Suprapubic skin (tissue), 4 donors: ENCODE measurements at regions not wholly inside any gene's neighbourhood (a gene's known extent, or its start where the extent isn't known, plus 50 kb on each side); places are given as distances from the start of the nearest gene placed in this dataset.

Source experiments
- DNase-seq, 2 donors: peaks; one replicate each; pipeline ENCODE4 v3.0.0-alpha.2; 2019; ENCODE audit warnings: low spot score in 2 of 2
- H3K27ac ChIP-seq: fragments of 200-600 bp; sonication (generic); one replicate; pipeline ENCODE4 v1.5.1; 2019
- H3K27me3 ChIP-seq: fragments of 200-600 bp; sonication (generic); one replicate; pipeline ENCODE4 v1.5.1; 2019
- H3K36me3 ChIP-seq: fragments of 200-600 bp; sonication (generic); one replicate; pipeline ENCODE4 v1.5.1; 2019
- H3K4me1 ChIP-seq: fragments of 200-600 bp; sonication (generic); one replicate; pipeline ENCODE4 v1.5.1; 2019
- H3K4me3 ChIP-seq: fragments of 200-600 bp; sonication (generic); one replicate; pipeline ENCODE4 v1.5.1; 2019; ENCODE audit warnings: mild to moderate bottlenecking
- H3K9me3 ChIP-seq: fragments of 200-600 bp; sonication (generic); one replicate; pipeline ENCODE4 v1.5.1; 2019
- CTCF ChIP-seq, 2 donors: fragments of 200-600 bp in 1 of 2; fragments of 450-650 bp in 1 of 2; sonication (generic) in 1 of 2; IDR thresholded peaks; one replicate each; pipeline ENCODE4 v1.5.1; 2016 to 2019; ENCODE audit warnings: antibody characterized with exemption in 2 of 2, mild to moderate bottlenecking in 1 of 2, moderate library complexity in 1 of 2
- EP300 ChIP-seq: sonication (generic); formaldehyde crosslinking; IDR thresholded peaks from one replicate; pipeline ENCODE4 v1.6.1; 2017; ENCODE audit warnings: antibody characterized with exemption
- POLR2A ChIP-seq, 2 donors: fragments of 450-650 bp; IDR thresholded peaks; one replicate each; pipeline ENCODE4 v1.6.1; 2017; ENCODE audit warnings: antibody characterized with exemption in 2 of 2, mild to moderate bottlenecking in 2 of 2, moderate library complexity in 2 of 2
- POLR2AphosphoS5 ChIP-seq, 3 donors: sonication (generic); formaldehyde crosslinking; IDR thresholded peaks; one replicate each; pipeline ENCODE4 v1.6.1; 2017; ENCODE audit warnings: antibody characterized with exemption in 3 of 3
- WGBS: methylation state at CpG from one replicate; pipeline ENCODE4 v1.1.5; 2018; 5-methylcytosine and 5-hydroxymethylcytosine counted together

- 86% methylated on average over 3 of the region's 3 CpGs for WGBS
Observed at GRCh38 chr3:145144361-145144760, 1016.6 kb downstream of the PLOD2 start.

GRCh38 chr3:145145461-145145860 is 1015.5 kb downstream of the PLOD2 start:
- Histone ChIP-seq H3K36me3 (no peaks in the 10 kb centered on the region), H3K4me3 (no peak overlapping the region), H3K27ac (no peak overlapping the region), H3K4me1 (no peaks in the 10 kb centered on the region), H3K9me3 (no peaks in the 10 kb centered on the region), H3K27me3 (no peaks in the 10 kb centered on the region)
- no peak for DNase-seq
- WGBS: 52% methylated on average over 1 of the region's 1 CpG
- TF ChIP-seq POLR2A (IDR thresholded peaks at IDR 0.05) (no peak), EP300 (no peak), CTCF (IDR thresholded peaks at IDR 0.05) (no peak), POLR2AphosphoS5 (IDR thresholded peaks at IDR 0.05) (no peak)

More at GRCh38 chr3:145144361-145144760, 1016.6 kb downstream of the PLOD2 start:
- no peak for TF ChIP-seq EP300
- TF ChIP-seq POLR2AphosphoS5 (IDR thresholded peaks at IDR 0.05): no peak
- TF ChIP-seq CTCF (IDR thresholded peaks at IDR 0.05): no peak
- no peak for TF ChIP-seq POLR2A (IDR thresholded peaks at IDR 0.05)
- Histone ChIP-seq H3K4me1 (no peaks in the 10 kb centered on the region), H3K36me3 (no peaks in the 10 kb centered on the region), H3K27ac (no peak overlapping the region), H3K4me3 (no peak overlapping the region), H3K9me3 (no peaks in the 10 kb centered on the region), H3K27me3 (no peaks in the 10 kb centered on the region)
- DNase-seq: no peak

GRCh38 chr3:145159640-145160039 is 1001.3 kb downstream of the PLOD2 start:
- no peak for TF ChIP-seq POLR2A (IDR thresholded peaks at IDR 0.05)
- TF ChIP-seq EP300: no peak
- no peak for TF ChIP-seq CTCF (IDR thresholded peaks at IDR 0.05)
- no peak for TF ChIP-seq POLR2AphosphoS5 (IDR thresholded peaks at IDR 0.05)
- no peak for DNase-seq
- no peaks in the 10 kb centered on the region for H3K4me1 ChIP-seq
- no peaks in the 10 kb centered on the region for H3K9me3 ChIP-seq
- no peak overlapping the region for H3K27ac ChIP-seq
- no peaks in the 10 kb centered on the region for H3K27me3 ChIP-seq
- H3K36me3 ChIP-seq: no peaks in the 10 kb centered on the region
- H3K4me3 ChIP-seq: no peak overlapping the region

- Histone ChIP-seq H3K27ac (no peak overlapping the region), H3K9me3 (no peaks in the 10 kb centered on the region), H3K36me3 (no peaks in the 10 kb centered on the region), H3K4me3 (no peak overlapping the region), H3K4me1 (no peaks in the 10 kb centered on the region), H3K27me3 (no peaks in the 10 kb centered on the region)
- WGBS: 35% methylated on average over 2 of the region's 2 CpGs
- no peak for TF ChIP-seq EP300
- TF ChIP-seq POLR2AphosphoS5 (IDR thresholded peaks at IDR 0.05): no peak
- TF ChIP-seq POLR2A (IDR thresholded peaks at IDR 0.05): no peak
- no peak for TF ChIP-seq CTCF (IDR thresholded peaks at IDR 0.05)
- no peak for DNase-seq
Observed at GRCh38 chr3:145170121-145170520, 990.9 kb downstream of the PLOD2 start.

- no peak for DNase-seq
- no peak for TF ChIP-seq EP300
- no peak for TF ChIP-seq POLR2AphosphoS5 (IDR thresholded peaks at IDR 0.05)
- no peak for TF ChIP-seq POLR2A (IDR thresholded peaks at IDR 0.05)
- TF ChIP-seq CTCF (IDR thresholded peaks at IDR 0.05): no peak
- Histone ChIP-seq H3K4me3 (no peak overlapping the region), H3K4me1 (no peaks in the 10 kb centered on the region), H3K9me3 (no peaks in the 10 kb centered on the region), H3K27me3 (no peaks in the 10 kb centered on the region), H3K36me3 (no peaks in the 10 kb centered on the region), H3K27ac (no peak overlapping the region)
- WGBS: 61% methylated on average over 3 of the region's 3 CpGs
Observed at GRCh38 chr3:145175626-145176025, 985.4 kb downstream of the PLOD2 start.
